ENCODE measurements at regions not wholly inside any gene's neighbourhood (a gene's known extent, or its start where the extent isn't known, plus 50 kb on each side); places are given as distances from the start of the nearest gene placed in this dataset.

DNA sequence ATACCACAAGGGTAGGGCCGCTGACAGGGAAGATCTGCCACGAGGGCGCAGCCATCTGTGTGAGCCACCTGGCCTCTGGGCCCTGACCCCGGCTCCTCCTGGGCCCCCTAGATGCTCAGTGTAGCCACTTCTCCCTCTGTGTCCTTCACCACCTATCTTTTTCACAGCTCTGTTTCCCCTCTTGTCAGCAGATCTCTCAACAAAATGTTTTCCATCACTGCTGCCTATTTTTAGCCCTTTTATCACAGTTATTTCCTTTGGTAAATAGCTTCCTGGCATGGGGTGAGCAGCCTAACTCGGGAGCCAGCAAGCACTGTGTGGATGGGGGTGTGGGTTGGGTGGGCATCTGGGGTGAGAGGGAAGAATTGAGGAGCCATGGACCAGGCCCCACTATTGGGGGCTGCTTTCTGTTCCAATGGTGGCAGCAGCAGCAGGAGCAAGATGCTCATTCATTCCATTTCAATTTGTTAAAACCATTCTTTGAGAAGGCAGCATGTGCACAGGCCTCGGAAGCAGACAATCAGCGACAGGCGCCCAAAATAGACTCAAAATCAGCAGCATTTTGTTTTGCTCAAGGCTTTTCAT lies 135.2 kb upstream of the NAV2 start:
- WGBS, 2 donors (ENCODE audit: extremely low coverage in 2 of 2, insufficient read length in 2 of 2, insufficient replicate concordance in 1 of 2): no CpG with 5 or more reads among the region's 8 CpGs

DNA sequence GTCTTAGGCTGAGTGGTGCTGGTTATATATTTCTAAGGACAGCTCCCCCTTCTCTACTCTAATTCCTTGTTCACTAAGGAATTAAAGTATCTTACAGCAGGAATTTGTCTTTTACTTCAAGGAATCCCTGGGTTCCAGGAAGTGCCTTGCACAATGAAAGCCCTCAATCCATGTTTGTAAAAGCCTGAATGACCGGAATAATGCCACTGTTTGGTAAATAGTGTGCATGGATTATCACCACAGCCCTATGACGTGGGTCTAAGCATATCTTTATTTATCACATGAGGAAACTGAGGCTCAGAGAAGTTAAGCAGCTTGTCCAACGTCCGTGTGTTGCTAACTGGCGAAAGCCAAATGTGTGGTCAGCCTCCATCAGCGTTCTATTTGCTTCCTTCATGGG lies 135.7 kb upstream of the NAV2 start:
- no peaks in the 10 kb centered on the region for H3K9me3 ChIP-seq (replicated peaks in 1 of 2; ENCODE audit: control insufficient read depth in 2 of 2, insufficient read depth in 1 of 2, low read depth in 1 of 2, low read length in 2 of 2)
- H2BK15ac ChIP-seq (ENCODE audit: low read length): no peak overlapping the region
- no peak overlapping the region for H2AK5ac ChIP-seq (ENCODE audit: low read depth, low read length)
- no CpG with 5 or more reads among the region's 6 CpGs for WGBS, 2 donors (ENCODE audit: extremely low coverage in 2 of 2, insufficient read length in 2 of 2, insufficient replicate concordance in 1 of 2)
- no peak overlapping the region for H3K14ac ChIP-seq (ENCODE audit: low read length)
- no peak overlapping the region for H2BK120ac ChIP-seq (ENCODE audit: low read depth, low read length)
- H3K27me3 ChIP-seq (ENCODE audit: control insufficient read depth in 3 of 3, insufficient read depth in 3 of 3, low read depth in 1 of 3, low read length in 3 of 3): no peaks in the 10 kb centered on the region
- H3K36me3 ChIP-seq (replicated peaks in 1 of 2; ENCODE audit: control insufficient read depth in 2 of 2, insufficient read depth in 2 of 2, low read length in 2 of 2): no peaks in the 10 kb centered on the region
- H3K18ac ChIP-seq (ENCODE audit: low read length): no peak overlapping the region
- H3K4ac ChIP-seq (ENCODE audit: low read length): no peak overlapping the region
- H3K9ac ChIP-seq (ENCODE audit: low read depth, low read length, poor library complexity): no peak overlapping the region
- no peak overlapping the region for H3K27ac ChIP-seq (replicated peaks; ENCODE audit: low read length)
- no peak overlapping the region for H3K23ac ChIP-seq (ENCODE audit: low read depth, low read length, poor library complexity)
- H4K91ac ChIP-seq (ENCODE audit: low read depth, low read length, poor library complexity): no peak overlapping the region
- no peak overlapping the region for H3K4me3 ChIP-seq (ENCODE audit: low read length in 2 of 2)
- DNase-seq (ENCODE audit: low spot score): no peak
- H2BK12ac ChIP-seq (ENCODE audit: low read length): no peak overlapping the region
- peaks cover 12 to 21% of the 10 kb centered on the region in 2 donors for H3K4me1 ChIP-seq (ENCODE audit: control insufficient read depth in 2 of 2, insufficient read depth in 1 of 2, low read depth in 1 of 2, low read length in 2 of 2)
- H2AFZ ChIP-seq (ENCODE audit: low read length): no peak overlapping the region
- H3K4me2 ChIP-seq (ENCODE audit: insufficient read depth, low read length, poor library complexity, severe bottlenecking): no peak overlapping the region
- no peak overlapping the region for H4K8ac ChIP-seq (ENCODE audit: low read depth, low read length)
- no peaks in the 10 kb centered on the region for H3K79me1 ChIP-seq (ENCODE audit: low read depth, low read length)
- H2BK5ac ChIP-seq (ENCODE audit: low read length): no peak overlapping the region

More for the DNA sequence above, 135.2 kb upstream of the NAV2 start:
- Histone ChIP-seq H3K9ac (ENCODE audit: low read depth, low read length, poor library complexity) (no peak overlapping the region), H3K79me1 (ENCODE audit: low read depth, low read length) (no peaks in the 10 kb centered on the region), H3K4me1 (ENCODE audit: control insufficient read depth in 2 of 2, insufficient read depth in 1 of 2, low read depth in 1 of 2, low read length in 2 of 2) (peaks cover 12 to 21% of the 10 kb centered on the region in 2 donors), H3K27ac (replicated peaks; ENCODE audit: low read length) (no peak overlapping the region), H4K91ac (ENCODE audit: low read depth, low read length, poor library complexity) (no peak overlapping the region), H2BK120ac (ENCODE audit: low read depth, low read length) (no peak overlapping the region), H2AK5ac (ENCODE audit: low read depth, low read length) (no peak overlapping the region), H2BK15ac (ENCODE audit: low read length) (no peak overlapping the region), H2AFZ (ENCODE audit: low read length) (peak overlapping the region; percentile 93), H3K14ac (ENCODE audit: low read length) (no peak overlapping the region), H2BK5ac (ENCODE audit: low read length) (no peak overlapping the region), H4K8ac (ENCODE audit: low read depth, low read length) (no peak overlapping the region), H3K18ac (ENCODE audit: low read length) (no peak overlapping the region), H3K36me3 (replicated peaks in 1 of 2; ENCODE audit: control insufficient read depth in 2 of 2, insufficient read depth in 2 of 2, low read length in 2 of 2) (no peaks in the 10 kb centered on the region), H3K4ac (ENCODE audit: low read length) (no peak overlapping the region), H3K23ac (ENCODE audit: low read depth, low read length, poor library complexity) (no peak overlapping the region), H3K9me3 (replicated peaks in 1 of 2; ENCODE audit: control insufficient read depth in 2 of 2, insufficient read depth in 1 of 2, low read depth in 1 of 2, low read length in 2 of 2) (no peaks in the 10 kb centered on the region), H3K27me3 (ENCODE audit: control insufficient read depth in 3 of 3, insufficient read depth in 3 of 3, low read depth in 1 of 3, low read length in 3 of 3) (no peaks in the 10 kb centered on the region), H2BK12ac (ENCODE audit: low read length) (no peak overlapping the region), H3K4me3 (ENCODE audit: low read length in 2 of 2) (peak overlapping the region in 1 of 2 donors; percentile 25), H3K4me2 (ENCODE audit: insufficient read depth, low read length, poor library complexity, severe bottlenecking) (no peak overlapping the region)
- no peak for DNase-seq (ENCODE audit: low spot score)

DNA sequence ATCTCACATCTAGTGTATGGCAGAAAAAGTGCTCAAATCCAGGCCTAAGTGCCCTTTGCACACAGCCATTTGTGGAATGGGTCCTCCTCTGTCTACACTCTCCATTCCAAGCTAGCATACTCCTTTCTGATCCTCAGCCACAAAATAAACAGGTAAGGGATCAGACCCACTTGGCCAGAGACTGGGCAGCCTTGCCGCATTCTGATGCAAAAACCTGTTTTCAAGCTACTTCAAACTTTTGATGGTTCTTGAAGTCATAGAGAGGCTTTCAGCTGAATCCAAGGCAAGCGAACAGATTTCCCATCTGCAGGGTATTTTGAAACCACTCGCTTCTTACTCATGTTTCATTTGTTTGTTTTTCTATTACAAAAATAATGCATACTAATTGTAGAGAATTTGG lies 136.6 kb upstream of the NAV2 start:
- no peaks in the 10 kb centered on the region for H3K9me3 ChIP-seq (replicated peaks in 1 of 2; ENCODE audit: control insufficient read depth in 2 of 2, insufficient read depth in 1 of 2, low read depth in 1 of 2, low read length in 2 of 2)
- H3K4me2 ChIP-seq (ENCODE audit: insufficient read depth, low read length, poor library complexity, severe bottlenecking): no peak overlapping the region
- H3K4me3 ChIP-seq (ENCODE audit: low read length in 2 of 2): no peak overlapping the region
- H2BK120ac ChIP-seq (ENCODE audit: low read depth, low read length): no peak overlapping the region
- H3K27ac ChIP-seq (replicated peaks; ENCODE audit: low read length): no peak overlapping the region
- H3K9ac ChIP-seq (ENCODE audit: low read depth, low read length, poor library complexity): no peak overlapping the region
- no peak overlapping the region for H2AK5ac ChIP-seq (ENCODE audit: low read depth, low read length)
- no peak for DNase-seq (ENCODE audit: low spot score)
- no peak overlapping the region for H4K8ac ChIP-seq (ENCODE audit: low read depth, low read length)
- H3K23ac ChIP-seq (ENCODE audit: low read depth, low read length, poor library complexity): no peak overlapping the region
- no CpG with 5 or more reads among the region's 3 CpGs for WGBS, 2 donors (ENCODE audit: extremely low coverage in 2 of 2, insufficient read length in 2 of 2, insufficient replicate concordance in 1 of 2)
- H3K36me3 ChIP-seq (replicated peaks in 1 of 2; ENCODE audit: control insufficient read depth in 2 of 2, insufficient read depth in 2 of 2, low read length in 2 of 2): no peaks in the 10 kb centered on the region
- H4K91ac ChIP-seq (ENCODE audit: low read depth, low read length, poor library complexity): no peak overlapping the region
- no peak overlapping the region for H3K18ac ChIP-seq (ENCODE audit: low read length)
- H3K14ac ChIP-seq (ENCODE audit: low read length): no peak overlapping the region
- H3K79me1 ChIP-seq (ENCODE audit: low read depth, low read length): no peaks in the 10 kb centered on the region
- H3K27me3 ChIP-seq (ENCODE audit: control insufficient read depth in 3 of 3, insufficient read depth in 3 of 3, low read depth in 1 of 3, low read length in 3 of 3): no peaks in the 10 kb centered on the region
- H2AFZ ChIP-seq (ENCODE audit: low read length): no peak overlapping the region
- no peak overlapping the region for H2BK15ac ChIP-seq (ENCODE audit: low read length)
- peaks cover 12 to 21% of the 10 kb centered on the region in 2 donors for H3K4me1 ChIP-seq (ENCODE audit: control insufficient read depth in 2 of 2, insufficient read depth in 1 of 2, low read depth in 1 of 2, low read length in 2 of 2)
- H3K4ac ChIP-seq (ENCODE audit: low read length): no peak overlapping the region
- H2BK5ac ChIP-seq (ENCODE audit: low read length): no peak overlapping the region
- no peak overlapping the region for H2BK12ac ChIP-seq (ENCODE audit: low read length)

DNA sequence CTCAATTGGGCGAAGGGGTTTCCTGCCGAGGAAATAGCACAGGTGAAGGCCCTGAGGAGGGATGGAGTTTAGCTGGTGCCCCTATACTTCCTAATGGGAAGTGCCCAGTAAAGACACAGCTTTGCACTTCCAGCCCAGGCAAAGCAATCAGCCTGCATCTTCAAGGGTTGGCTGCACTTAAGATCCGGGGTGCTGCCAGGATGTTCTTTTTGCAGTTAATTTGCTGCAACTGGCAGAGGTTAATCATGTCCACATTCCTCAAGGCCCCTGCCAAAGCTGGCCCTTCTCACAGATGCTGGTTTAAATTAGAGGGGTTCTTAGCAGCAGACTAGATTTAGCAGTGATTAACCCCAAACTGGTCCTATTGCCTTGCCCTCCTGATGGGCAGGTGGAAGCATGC lies 137.7 kb upstream of the NAV2 start:
- no peak overlapping the region for H3K4me3 ChIP-seq (ENCODE audit: low read length in 2 of 2)
- H3K79me1 ChIP-seq (ENCODE audit: low read depth, low read length): no peaks in the 10 kb centered on the region
- H3K9ac ChIP-seq (ENCODE audit: low read depth, low read length, poor library complexity): no peak overlapping the region
- H3K23ac ChIP-seq (ENCODE audit: low read depth, low read length, poor library complexity): no peak overlapping the region
- H3K36me3 ChIP-seq (replicated peaks in 1 of 2; ENCODE audit: control insufficient read depth in 2 of 2, insufficient read depth in 2 of 2, low read length in 2 of 2): no peaks in the 10 kb centered on the region
- no peak overlapping the region for H3K27ac ChIP-seq (replicated peaks; ENCODE audit: low read length)
- H4K8ac ChIP-seq (ENCODE audit: low read depth, low read length): no peak overlapping the region
- H3K18ac ChIP-seq (ENCODE audit: low read length): no peak overlapping the region
- no peak overlapping the region for H2BK12ac ChIP-seq (ENCODE audit: low read length)
- no peak overlapping the region for H2BK5ac ChIP-seq (ENCODE audit: low read length)
- no peak overlapping the region for H3K14ac ChIP-seq (ENCODE audit: low read length)
- H2BK15ac ChIP-seq (ENCODE audit: low read length): no peak overlapping the region
- no peak overlapping the region for H2AK5ac ChIP-seq (ENCODE audit: low read depth, low read length)
- H4K91ac ChIP-seq (ENCODE audit: low read depth, low read length, poor library complexity): no peak overlapping the region
- no peaks in the 10 kb centered on the region for H3K27me3 ChIP-seq (ENCODE audit: control insufficient read depth in 3 of 3, insufficient read depth in 3 of 3, low read depth in 1 of 3, low read length in 3 of 3)
- no peaks in the 10 kb centered on the region for H3K9me3 ChIP-seq (replicated peaks in 1 of 2; ENCODE audit: control insufficient read depth in 2 of 2, insufficient read depth in 1 of 2, low read depth in 1 of 2, low read length in 2 of 2)
- H3K4me2 ChIP-seq (ENCODE audit: insufficient read depth, low read length, poor library complexity, severe bottlenecking): no peak overlapping the region
- no peak overlapping the region for H2BK120ac ChIP-seq (ENCODE audit: low read depth, low read length)
- no peak overlapping the region for H2AFZ ChIP-seq (ENCODE audit: low read length)
- no peak for DNase-seq (ENCODE audit: low spot score)
- H3K4me1 ChIP-seq (ENCODE audit: control insufficient read depth in 2 of 2, insufficient read depth in 1 of 2, low read depth in 1 of 2, low read length in 2 of 2): peaks cover 12 to 21% of the 10 kb centered on the region in 2 donors
- WGBS, 2 donors (ENCODE audit: extremely low coverage in 2 of 2, insufficient read length in 2 of 2, insufficient replicate concordance in 1 of 2): no CpG with 5 or more reads among the region's 3 CpGs
- H3K4ac ChIP-seq (ENCODE audit: low read length): no peak overlapping the region

Measured in neuronal stem cell (in vitro differentiated cells).